ENCODE measurements at regions not wholly inside any gene's neighbourhood (a gene's known extent, or its start where the extent isn't known, plus 50 kb on each side); places are given as distances from the start of the nearest gene placed in this dataset.
"Not testable (repeated sequence)": the region's sequence is repeated elsewhere in the genome, so short reads cannot be mapped to it uniquely, and the experiment has no call there.

DNA sequence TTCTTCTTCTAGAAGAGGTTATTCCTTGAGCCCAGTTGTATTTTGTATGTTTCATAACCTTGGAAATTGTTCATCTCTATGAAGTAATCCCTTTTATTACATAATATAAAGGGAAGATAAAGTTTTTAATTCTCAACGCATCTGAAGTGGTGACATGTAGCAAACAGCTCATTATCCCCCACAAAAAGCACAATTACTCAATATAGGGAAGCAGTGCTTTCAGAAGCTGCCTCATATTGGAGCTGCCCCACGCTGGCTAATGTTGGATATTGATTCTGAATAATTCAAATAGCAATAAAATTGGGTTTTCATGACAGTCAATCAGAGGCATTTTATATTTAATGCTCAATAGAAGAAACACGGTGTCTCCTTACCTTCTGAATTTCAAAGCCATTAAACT lies 604.3 kb upstream of the RBFOX1 start:
- TF ChIP-seq, protein P1, sequence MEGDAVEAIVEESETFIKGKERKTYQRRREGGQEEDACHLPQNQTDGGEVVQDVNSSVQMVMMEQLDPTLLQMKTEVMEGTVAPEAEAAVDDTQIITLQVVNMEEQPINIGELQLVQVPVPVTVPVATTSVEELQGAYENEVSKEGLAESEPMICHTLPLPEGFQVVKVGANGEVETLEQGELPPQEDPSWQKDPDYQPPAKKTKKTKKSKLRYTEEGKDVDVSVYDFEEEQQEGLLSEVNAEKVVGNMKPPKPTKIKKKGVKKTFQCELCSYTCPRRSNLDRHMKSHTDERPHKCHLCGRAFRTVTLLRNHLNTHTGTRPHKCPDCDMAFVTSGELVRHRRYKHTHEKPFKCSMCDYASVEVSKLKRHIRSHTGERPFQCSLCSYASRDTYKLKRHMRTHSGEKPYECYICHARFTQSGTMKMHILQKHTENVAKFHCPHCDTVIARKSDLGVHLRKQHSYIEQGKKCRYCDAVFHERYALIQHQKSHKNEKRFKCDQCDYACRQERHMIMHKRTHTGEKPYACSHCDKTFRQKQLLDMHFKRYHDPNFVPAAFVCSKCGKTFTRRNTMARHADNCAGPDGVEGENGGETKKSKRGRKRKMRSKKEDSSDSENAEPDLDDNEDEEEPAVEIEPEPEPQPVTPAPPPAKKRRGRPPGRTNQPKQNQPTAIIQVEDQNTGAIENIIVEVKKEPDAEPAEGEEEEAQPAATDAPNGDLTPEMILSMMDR (IDR thresholded peaks at IDR 0.05; ENCODE audit: low read depth, low read length): no peak

GRCh38 chr16:6726621-6727020 lies 606.0 kb upstream of the RBFOX1 start:
- TF ChIP-seq, protein P1 (IDR thresholded peaks at IDR 0.05; ENCODE audit: low read depth, low read length): no peak
- no peak overlapping the region for H3K4me3 ChIP-seq (ENCODE audit: low read depth, low read length)

More for the DNA sequence above, 604.3 kb upstream of the RBFOX1 start:
- no peak overlapping the region for H3K4me3 ChIP-seq (ENCODE audit: low read depth, low read length)

DNA sequence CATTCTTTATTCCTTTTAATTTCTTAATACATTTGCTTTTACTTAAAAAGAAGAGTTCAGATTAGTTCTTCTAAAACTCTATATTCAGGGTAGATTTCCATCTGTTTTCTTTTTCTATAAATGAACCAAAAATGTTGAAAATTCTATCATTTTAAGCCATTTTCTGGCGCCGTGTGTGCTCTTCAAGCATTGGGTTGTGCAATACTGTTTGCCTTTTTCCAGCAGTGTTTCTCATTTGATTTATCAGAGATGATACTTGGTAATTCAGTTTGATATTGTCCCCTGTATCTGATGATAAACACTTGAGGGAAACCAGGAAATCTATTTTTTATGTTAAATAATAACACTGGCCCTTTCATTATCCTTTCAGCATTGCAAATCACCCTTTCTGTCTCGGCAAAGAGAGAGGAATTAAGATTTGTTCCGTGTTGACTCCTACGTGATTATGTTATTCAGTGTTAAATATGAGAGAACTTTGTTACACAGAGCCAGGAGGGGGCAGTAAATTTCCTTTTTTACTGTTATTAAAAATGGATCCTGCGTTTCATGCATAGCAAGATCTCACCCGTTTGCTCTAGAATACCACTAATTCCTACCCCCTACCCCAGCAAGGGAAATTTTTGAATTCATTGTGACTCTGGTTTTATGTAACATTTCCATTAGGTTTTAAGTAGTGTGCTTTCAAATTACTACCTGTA lies 606.9 kb upstream of the RBFOX1 start:
- no peak overlapping the region for H3K4me3 ChIP-seq (ENCODE audit: low read depth, low read length)
- TF ChIP-seq, protein P1 (IDR thresholded peaks at IDR 0.05; ENCODE audit: low read depth, low read length): no peak

DNA sequence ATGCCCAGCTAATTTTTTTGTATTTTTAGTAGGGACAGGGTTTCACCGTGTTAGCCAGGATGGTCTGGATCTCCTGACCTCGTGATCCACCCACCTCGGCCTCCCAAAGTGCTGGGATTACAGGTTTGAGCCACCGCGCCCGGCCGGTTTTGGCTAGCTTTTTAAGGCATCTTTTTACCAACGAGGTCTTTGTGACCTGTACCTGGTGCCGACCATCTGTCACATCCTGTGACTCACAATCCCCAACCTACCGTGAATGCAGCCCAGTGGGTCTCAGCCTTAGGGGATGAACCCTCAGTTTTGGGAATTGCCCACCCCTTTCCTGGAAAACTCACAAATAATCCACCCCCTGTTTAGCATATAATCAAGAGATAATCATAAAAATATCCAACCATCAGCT lies 607.4 kb upstream of the RBFOX1 start:
- H3K4me3 ChIP-seq (ENCODE audit: low read depth, low read length): not testable (repeated sequence)

DNA sequence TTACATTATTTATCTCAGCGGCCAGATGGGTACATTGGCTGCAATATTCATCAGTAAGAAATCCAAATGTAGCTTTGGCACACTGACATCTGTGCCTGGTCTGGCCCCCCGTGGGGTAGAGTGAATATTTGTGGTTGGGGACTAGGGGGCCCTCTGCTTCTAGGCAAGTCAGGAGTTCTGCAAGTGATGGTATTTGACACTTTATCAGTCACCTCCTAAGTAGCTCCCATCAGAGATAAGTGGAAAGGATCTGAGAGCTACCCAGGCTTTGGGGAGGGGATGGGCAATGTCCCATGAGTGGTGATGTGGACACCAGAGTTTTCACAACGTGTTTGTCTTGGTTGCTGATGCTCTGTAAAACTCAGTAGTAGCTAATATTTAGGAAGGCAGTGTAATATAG lies 609.9 kb upstream of the RBFOX1 start:
- TF ChIP-seq, protein P1 (IDR thresholded peaks at IDR 0.05; ENCODE audit: low read depth, low read length): no peak
- no peak overlapping the region for H3K4me3 ChIP-seq (ENCODE audit: low read depth, low read length)

DNA sequence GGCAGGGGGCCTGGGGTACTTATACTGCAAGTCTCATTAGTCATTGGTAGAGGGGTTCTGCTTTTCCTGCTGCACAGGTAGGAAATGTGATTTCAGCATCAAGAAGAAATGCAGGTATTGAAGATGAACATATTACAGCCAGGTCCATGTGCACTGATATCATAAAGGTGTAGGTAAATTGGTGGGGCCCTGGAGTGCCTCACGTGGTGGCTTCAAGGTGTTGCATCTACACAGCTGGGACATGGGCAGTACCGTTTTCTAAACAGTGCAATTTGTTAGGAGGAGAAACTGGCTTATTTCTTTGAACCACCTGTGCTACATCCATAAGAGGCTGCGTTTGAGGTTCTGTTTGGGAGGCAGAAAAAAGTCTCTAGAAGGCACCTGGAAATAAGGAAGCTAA lies 618.1 kb upstream of the RBFOX1 start:
- TF ChIP-seq, protein P1 (IDR thresholded peaks at IDR 0.05; ENCODE audit: low read depth, low read length): no peak
- H3K4me3 ChIP-seq (ENCODE audit: low read depth, low read length): no peak overlapping the region

GRCh38 chr16:6709736-6710135 lies 622.9 kb upstream of the RBFOX1 start:
- TF ChIP-seq, protein P1 (IDR thresholded peaks at IDR 0.05; ENCODE audit: low read depth, low read length): no peak
- H3K4me3 ChIP-seq (ENCODE audit: low read depth, low read length): no peak overlapping the region

Data from WI38 (cell line).